Chondrocyte (in vitro differentiated cells): ENCODE measurements at regions not wholly inside any gene's neighbourhood (a gene's known extent, or its start where the extent isn't known, plus 50 kb on each side); places are given as distances from the start of the nearest gene placed in this dataset.

ENCODE experiments used
- DNase-seq: peaks from one replicate; pipeline ENCODE4 v3.0.0; 2021; ENCODE audit warnings: mixed read lengths, low spot score
- H3K27ac Mint-ChIP-seq: one replicate; pipeline ENCODE4 v1.8.0; 2021; ENCODE audit warnings: mild to moderate bottlenecking, moderate library complexity, mixed read lengths; ENCODE audit not compliant: unreplicated experiment
- H3K27me3 Mint-ChIP-seq: 2 replicates; pipeline ENCODE4 v1.8.0; 2021; ENCODE audit warnings: low read depth, mixed read lengths
- H3K36me3 Mint-ChIP-seq: 2 replicates; pipeline ENCODE4 v1.8.0; 2021; ENCODE audit warnings: low read depth, mixed read lengths
- H3K4me1 Mint-ChIP-seq: 2 replicates; pipeline ENCODE4 v1.8.0; 2021; ENCODE audit warnings: low read depth, mild to moderate bottlenecking, mixed read lengths
- H3K4me3 Mint-ChIP-seq: one replicate; pipeline ENCODE4 v1.8.0; 2021; ENCODE audit warnings: mild to moderate bottlenecking, moderate library complexity, mixed read lengths; ENCODE audit not compliant: unreplicated experiment
- H3K9me3 Mint-ChIP-seq: 2 replicates; pipeline ENCODE4 v1.8.0; 2021; ENCODE audit warnings: low read depth, mixed read lengths
- CTCF ChIP-seq: fragments of 200-600 bp; sonication (generic); IDR thresholded peaks from 2 replicates; pipeline ENCODE4 v1.5.0; 2021; ENCODE audit warnings: antibody characterized with exemption, mild to moderate bottlenecking, moderate library complexity

GRCh38 chr2:66170744-66171330 lies 264.1 kb upstream of the MEIS1 start:
- no peaks in the 10 kb centered on the region for H3K4me1 Mint-ChIP-seq
- DNase-seq, result no peak
- no peak for TF ChIP-seq CTCF

GRCh38 chr2:66169076-66169475 lies 265.8 kb upstream of the MEIS1 start:
- H3K36me3 Mint-ChIP-seq, result no peaks in the 10 kb centered on the region
- no peak for TF ChIP-seq CTCF
- no peak for DNase-seq
- no peak overlapping the region for H3K4me3 Mint-ChIP-seq
- peaks cover 3% of the 10 kb centered on the region for H3K27me3 Mint-ChIP-seq
- H3K4me1 Mint-ChIP-seq, result no peaks in the 10 kb centered on the region
- no peaks in the 10 kb centered on the region for H3K9me3 Mint-ChIP-seq
- no peak overlapping the region for H3K27ac Mint-ChIP-seq

More at GRCh38 chr2:66170744-66171330, 264.1 kb upstream of the MEIS1 start:
- Mint-ChIP-seq H3K4me3 (no peak overlapping the region), H3K36me3 (no peaks in the 10 kb centered on the region), H3K27me3 (no peaks in the 10 kb centered on the region), H3K9me3 (no peaks in the 10 kb centered on the region), H3K27ac (no peak overlapping the region)

DNA sequence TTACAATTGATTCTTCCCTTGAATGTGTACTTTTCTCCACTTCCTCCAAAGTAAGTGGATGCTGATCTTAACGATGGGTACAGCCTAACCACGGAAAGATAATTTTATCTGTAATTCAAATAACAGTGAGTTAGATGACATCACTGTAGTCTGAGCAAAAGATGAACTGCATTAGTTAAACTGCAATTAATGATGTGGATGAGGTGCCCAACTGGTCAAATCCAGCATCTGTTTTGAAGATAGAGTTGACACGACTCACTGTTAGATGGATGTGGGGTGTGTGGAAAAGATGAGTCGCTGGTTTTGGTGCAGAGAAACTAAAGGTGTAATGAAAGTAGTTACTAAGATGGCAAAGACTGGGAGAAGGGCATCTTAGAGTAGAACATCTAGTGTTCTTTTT lies 270.5 kb upstream of the MEIS1 start:
- no peaks in the 10 kb centered on the region for H3K36me3 Mint-ChIP-seq
- peaks cover 2% of the 10 kb centered on the region for H3K9me3 Mint-ChIP-seq
- DNase-seq, result no peak
- TF ChIP-seq CTCF, result no peak
- H3K4me1 Mint-ChIP-seq, result no peaks in the 10 kb centered on the region
- peaks cover 5% of the 10 kb centered on the region for H3K27me3 Mint-ChIP-seq
- H3K4me3 Mint-ChIP-seq, result no peak overlapping the region
- H3K27ac Mint-ChIP-seq, result no peak overlapping the region

DNA sequence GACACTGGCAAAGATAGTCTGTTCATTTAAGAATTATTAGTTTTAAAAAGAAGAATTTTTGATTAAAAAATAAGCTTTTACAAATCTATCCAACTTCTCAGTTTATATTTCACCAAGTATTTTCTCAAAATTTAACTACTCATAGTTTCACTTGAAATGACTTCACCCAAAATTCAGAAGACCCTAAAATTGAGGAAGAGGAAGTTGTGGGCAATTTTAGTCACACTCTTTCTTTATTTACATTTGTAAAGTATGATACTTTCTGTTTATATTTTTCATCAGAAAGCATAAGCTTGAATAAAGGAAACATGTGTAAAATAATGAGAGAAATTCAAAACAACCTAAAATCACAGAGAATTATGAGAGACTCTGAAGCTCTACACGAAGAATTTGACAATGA lies 278.8 kb upstream of the MEIS1 start:
- peaks cover 2% of the 10 kb centered on the region for H3K27me3 Mint-ChIP-seq
- peaks cover 31% of the 10 kb centered on the region for H3K9me3 Mint-ChIP-seq
- no peaks in the 10 kb centered on the region for H3K36me3 Mint-ChIP-seq

DNA sequence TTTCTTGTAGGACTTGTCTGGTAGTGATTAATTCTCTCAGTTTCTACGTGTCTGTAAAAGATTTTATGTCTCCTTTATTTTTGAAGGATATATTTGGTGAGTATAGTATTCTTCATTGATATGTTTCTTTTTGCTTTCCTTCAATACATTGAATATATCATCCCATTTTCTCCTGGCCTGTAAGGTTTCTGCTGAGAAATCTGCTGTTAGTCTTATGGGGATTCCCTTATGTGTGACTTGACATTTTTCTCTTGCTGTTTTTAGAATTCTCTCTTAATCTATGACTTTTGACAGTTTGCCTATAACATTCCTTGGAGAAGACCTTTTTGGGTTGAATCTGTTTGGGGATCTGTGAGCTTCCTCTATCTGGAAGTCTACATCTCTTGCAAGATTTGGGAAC lies 281.0 kb upstream of the MEIS1 start:
- DNase-seq, result no peak
- no peak overlapping the region for H3K4me3 Mint-ChIP-seq
- H3K36me3 Mint-ChIP-seq, result no peaks in the 10 kb centered on the region
- no peak for TF ChIP-seq CTCF
- H3K4me1 Mint-ChIP-seq, result no peaks in the 10 kb centered on the region
- H3K27ac Mint-ChIP-seq, result no peak overlapping the region
- peaks cover 1% of the 10 kb centered on the region for H3K27me3 Mint-ChIP-seq
- peaks cover 36% of the 10 kb centered on the region for H3K9me3 Mint-ChIP-seq

More for the DNA sequence above, 278.8 kb upstream of the MEIS1 start:
- no peak for DNase-seq
- no peak overlapping the region for H3K27ac Mint-ChIP-seq
- no peaks in the 10 kb centered on the region for H3K4me1 Mint-ChIP-seq
- no peak for TF ChIP-seq CTCF
- no peak overlapping the region for H3K4me3 Mint-ChIP-seq
